ENCODE measurements at regions not wholly inside any gene's neighbourhood (a gene's known extent, or its start where the extent isn't known, plus 50 kb on each side); places are given as distances from the start of the nearest gene placed in this dataset.

- TF ChIP-seq EZH2 (IDR thresholded peaks at IDR 0.05; ENCODE audit: borderline replicate concordance, insufficient read depth, low read length, poor library complexity, severe bottlenecking) (no peak), RAD21 (conservative IDR thresholded peaks at IDR 0.05) (no peak), CTCF (IDR thresholded peaks at IDR 0.05; ENCODE audit: poor library complexity, severe bottlenecking) (no peak), POLR2AphosphoS5 (IDR thresholded peaks at IDR 0.05) (no peak), REST (IDR thresholded peaks at IDR 0.05; ENCODE audit: borderline replicate concordance) (no peak), EP300 (conservative IDR thresholded peaks at IDR 0.05; ENCODE audit: poor library complexity, severe bottlenecking) (no peak), MXI1 (conservative IDR thresholded peaks at IDR 0.05; ENCODE audit: poor library complexity, severe bottlenecking) (no peak), TAF1 (IDR thresholded peaks at IDR 0.05; ENCODE audit: low read depth) (no peak)
Observed at GRCh38 chr16:29290631-29291247, 115.8 kb downstream of the NPIPB11 start.
